GM20431 (cell line): ENCODE measurements at regions not wholly inside any gene's neighbourhood (a gene's known extent, or its start where the extent isn't known, plus 50 kb on each side); places are given as distances from the start of the nearest gene placed in this dataset.

Experiments
- in situ Hi-C: fragments of 300-500 bp; cut with MseI, MboI; formaldehyde crosslinking; loops from one replicate; pipeline ENCODE4 v1.15.0; 2020; ENCODE audit warnings: low sequenced_read_pairs; ENCODE audit not compliant: unreplicated experiment

GRCh38 chr13:47158593-47158992, 261.7 kb upstream of the HTR2A start:
- in situ Hi-C loops, result no loop called here

GRCh38 chr13:47148543-47148942, 251.7 kb upstream of the HTR2A start:
- in situ Hi-C loops, result no loop called here

- in situ Hi-C loops, result no loop called here
Measured at GRCh38 chr13:47147812-47148119, 250.9 kb upstream of the HTR2A start.

- in situ Hi-C loops, result no loop called here
Measured at GRCh38 chr13:47146991-47147811, 250.3 kb upstream of the HTR2A start.

GRCh38 chr13:47146136-47146535, 249.3 kb upstream of the HTR2A start:
- in situ Hi-C loops, result no loop called here

- in situ Hi-C loops, result no loop called here
Measured at GRCh38 chr13:47144782-47145181, 247.9 kb upstream of the HTR2A start.

- in situ Hi-C loops, result no loop called here
Measured at GRCh38 chr13:47142105-47142504, 245.3 kb upstream of the HTR2A start.

- in situ Hi-C loops, result no loop called here
Measured at GRCh38 chr13:47139519-47139918, 242.7 kb upstream of the HTR2A start.

- in situ Hi-C loops, result no loop called here
Measured at GRCh38 chr13:47136504-47136941, 239.7 kb upstream of the HTR2A start.

- in situ Hi-C loops, result no loop called here
Measured at GRCh38 chr13:47135800-47136503, 239.1 kb upstream of the HTR2A start.

GRCh38 chr13:47134939-47135489, 238.2 kb upstream of the HTR2A start:
- in situ Hi-C loops, result no loop called here

- in situ Hi-C loops, result no loop called here
Measured at GRCh38 chr13:47133011-47133445, 236.2 kb upstream of the HTR2A start.

- in situ Hi-C loops, result no loop called here
Measured at GRCh38 chr13:47129461-47129860, 232.6 kb upstream of the HTR2A start.

GRCh38 chr13:47126432-47126831, 229.6 kb upstream of the HTR2A start:
- in situ Hi-C loops, result no loop called here

GRCh38 chr13:47121092-47121763, 224.4 kb upstream of the HTR2A start:
- in situ Hi-C loops, result no loop called here

- in situ Hi-C loops, result no loop called here
Measured at GRCh38 chr13:47120282-47120681, 223.4 kb upstream of the HTR2A start.

GRCh38 chr13:47119575-47120235, 222.9 kb upstream of the HTR2A start:
- in situ Hi-C loops, result no loop called here

GRCh38 chr13:47117268-47117667, 220.4 kb upstream of the HTR2A start:
- in situ Hi-C loops, result no loop called here

- in situ Hi-C loops, result no loop called here
Measured at GRCh38 chr13:47114030-47114429, 217.2 kb upstream of the HTR2A start.

- in situ Hi-C loops, result no loop called here
Measured at GRCh38 chr13:47112903-47113299, 216.0 kb upstream of the HTR2A start.
